ENCODE measurements at regions not wholly inside any gene's neighbourhood (a gene's known extent, or its start where the extent isn't known, plus 50 kb on each side); places are given as distances from the start of the nearest gene placed in this dataset.

DNA sequence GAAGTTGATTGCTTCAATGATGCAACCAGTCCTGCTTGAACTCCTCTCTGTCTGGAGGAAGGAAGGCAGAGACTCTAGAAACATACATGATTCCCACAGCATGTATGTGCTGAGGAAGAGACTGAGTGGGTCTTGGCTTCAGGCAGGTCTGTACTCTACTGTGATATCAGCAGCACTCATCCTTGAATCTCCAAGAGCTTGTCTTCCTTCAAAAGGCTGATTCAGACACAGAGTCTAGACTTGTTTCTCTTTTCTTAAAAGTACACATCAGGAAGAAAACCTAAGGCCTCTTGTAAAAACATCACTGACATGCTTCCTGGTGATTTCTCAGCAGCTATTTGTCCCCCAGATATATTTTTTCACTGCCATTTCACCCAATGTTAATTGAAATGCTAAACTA is 155.7 kb upstream of the HEY2 start:
- TF ChIP-seq, protein P1, sequence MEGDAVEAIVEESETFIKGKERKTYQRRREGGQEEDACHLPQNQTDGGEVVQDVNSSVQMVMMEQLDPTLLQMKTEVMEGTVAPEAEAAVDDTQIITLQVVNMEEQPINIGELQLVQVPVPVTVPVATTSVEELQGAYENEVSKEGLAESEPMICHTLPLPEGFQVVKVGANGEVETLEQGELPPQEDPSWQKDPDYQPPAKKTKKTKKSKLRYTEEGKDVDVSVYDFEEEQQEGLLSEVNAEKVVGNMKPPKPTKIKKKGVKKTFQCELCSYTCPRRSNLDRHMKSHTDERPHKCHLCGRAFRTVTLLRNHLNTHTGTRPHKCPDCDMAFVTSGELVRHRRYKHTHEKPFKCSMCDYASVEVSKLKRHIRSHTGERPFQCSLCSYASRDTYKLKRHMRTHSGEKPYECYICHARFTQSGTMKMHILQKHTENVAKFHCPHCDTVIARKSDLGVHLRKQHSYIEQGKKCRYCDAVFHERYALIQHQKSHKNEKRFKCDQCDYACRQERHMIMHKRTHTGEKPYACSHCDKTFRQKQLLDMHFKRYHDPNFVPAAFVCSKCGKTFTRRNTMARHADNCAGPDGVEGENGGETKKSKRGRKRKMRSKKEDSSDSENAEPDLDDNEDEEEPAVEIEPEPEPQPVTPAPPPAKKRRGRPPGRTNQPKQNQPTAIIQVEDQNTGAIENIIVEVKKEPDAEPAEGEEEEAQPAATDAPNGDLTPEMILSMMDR (IDR thresholded peaks at IDR 0.05; ENCODE audit: insufficient read depth, low read length, poor library complexity, severe bottlenecking), result no peak
- no peak for TF ChIP-seq EZH2phosphoT487 (conservative IDR thresholded peaks at IDR 0.05; ENCODE audit: low read length)

Measured in SU-DHL-6 (cell line).